Adrenal gland (tissue), 9 donors: ENCODE measurements at regions not wholly inside any gene's neighbourhood (a gene's known extent, or its start where the extent isn't known, plus 50 kb on each side); places are given as distances from the start of the nearest gene placed in this dataset.

ENCODE experiments used
- DNase-seq, 7 donors: peaks; one replicate each; pipeline ENCODE4 v3.0.0-alpha.2; 2019 to 2020
- H3K27ac ChIP-seq, 5 donors: fragments of 200-600 bp; sonication (generic) in 4 of 5; 1 replicate in 3 of 5; 2 replicates in 2 of 5; pipeline versions ENCODE4 v1.5.1 to v1.8.0; 2016 to 2020; ENCODE audit warnings: mild to moderate bottlenecking in 1 of 5
- H3K27me3 ChIP-seq: fragments of 200-600 bp; 2 replicates; pipeline ENCODE4 v1.8.0; 2021
- H3K36me3 ChIP-seq, 2 donors: fragments of 200-600 bp; replicated peaks in 1 of 2; 1 replicate in 1 of 2; 2 replicates in 1 of 2; pipeline versions ENCODE4 v1.5.1 to v1.8.0; 2018 to 2022
- H3K4me1 ChIP-seq, 2 donors: fragments of 200-600 bp; replicated peaks in 1 of 2; 1 replicate in 1 of 2; 2 replicates in 1 of 2; pipeline versions ENCODE4 v1.5.1 to v1.8.0; 2018 to 2021
- H3K4me3 ChIP-seq, 4 donors: fragments of 200-600 bp; sonication (generic) in 3 of 4; one replicate each; pipeline ENCODE4 v1.5.1; 2016 to 2018
- H3K9me3 ChIP-seq, 3 donors: fragments of 200-600 bp; sonication (generic) in 1 of 3; replicated peaks in 1 of 3; 1 replicate in 2 of 3; 2 replicates in 1 of 3; pipeline versions ENCODE4 v1.5.1 to v1.8.0; 2016 to 2021
- POLR2A ChIP-seq, 2 donors: fragments of 450-650 bp; IDR thresholded peaks; one replicate each; pipeline ENCODE4 v1.6.1; 2017; ENCODE audit warnings: antibody characterized with exemption in 2 of 2, mild to moderate bottlenecking in 2 of 2, moderate library complexity in 1 of 2
- whole genome bisulfite sequencing, 4 donors: extraction: QIAGEN DNeasy Blood & Tissue Kit in 2 of 4; methylation state at CpG; one replicate each; pipeline versions ENCODE4 v1.1.5 to v1.1.7; 2013 to 2017; 5-methylcytosine and 5-hydroxymethylcytosine counted together
- intact Hi-C, 2 donors: fragments of 100-400 bp; cut with DNase I; formaldehyde crosslinking; loops; one replicate each; pipeline versions ENCODE4 v1.14.1 to v1.15.0; 2022 to 2023
- TF ChIP-seq, protein P1 (sequence below), 6 experiments: fragments of 450-650 bp in 4 of 6; fragments of 200-600 bp in 2 of 6; sonication (generic) in 1 of 6; IDR thresholded peaks; 1 replicate in 5 of 6; 2 replicates in 1 of 6; pipeline versions ENCODE4 v1.5.1 to v1.8.0; 2016 to 2021; ENCODE audit warnings: antibody characterized with exemption in 6 of 6, mild to moderate bottlenecking in 2 of 6, moderate library complexity in 1 of 6
- donor health status: healthy with polysubstance abuse.
- donor health status: Bipolar disorder and iron deficiency.
- donor health status: DM: yes; HTN: yes; CAD: no.
- donor health status: DM: no; HTN: no; CAD: no.
- donor health status: DM: no; HTN: no; CAD: no.

DNA sequence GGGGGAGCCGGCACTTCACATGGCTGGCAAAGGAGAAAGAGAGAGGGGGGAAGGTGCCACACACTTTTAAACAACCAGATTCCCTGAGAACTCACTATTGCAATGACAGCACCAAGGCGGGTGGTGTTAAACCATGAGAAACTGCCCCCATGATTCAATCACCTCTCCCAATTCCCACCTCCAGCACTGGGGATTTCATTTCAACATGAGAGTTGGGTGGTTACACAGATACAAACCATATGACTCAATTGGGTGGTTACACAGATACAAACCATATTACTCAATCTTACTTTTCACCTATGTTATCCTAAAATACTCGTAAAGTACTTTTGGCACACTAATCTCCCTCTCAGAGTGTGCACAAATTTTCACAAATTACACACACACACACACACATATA lies 1097.5 kb upstream of the TMPRSS15 start:
- H3K27me3 ChIP-seq = no peaks in the 10 kb centered on the region
- no peak overlapping the region for H3K4me3 ChIP-seq
- DNase-seq = no peak
- H3K4me1 ChIP-seq = no peaks in the 10 kb centered on the region
- WGBS, 4 donors = 77 to 95% (median 86%) methylated on average over 3 of the region's 3 CpGs
- intact Hi-C loops = no loop called here
- H3K36me3 ChIP-seq = no peaks in the 10 kb centered on the region
- TF ChIP-seq, protein P1, sequence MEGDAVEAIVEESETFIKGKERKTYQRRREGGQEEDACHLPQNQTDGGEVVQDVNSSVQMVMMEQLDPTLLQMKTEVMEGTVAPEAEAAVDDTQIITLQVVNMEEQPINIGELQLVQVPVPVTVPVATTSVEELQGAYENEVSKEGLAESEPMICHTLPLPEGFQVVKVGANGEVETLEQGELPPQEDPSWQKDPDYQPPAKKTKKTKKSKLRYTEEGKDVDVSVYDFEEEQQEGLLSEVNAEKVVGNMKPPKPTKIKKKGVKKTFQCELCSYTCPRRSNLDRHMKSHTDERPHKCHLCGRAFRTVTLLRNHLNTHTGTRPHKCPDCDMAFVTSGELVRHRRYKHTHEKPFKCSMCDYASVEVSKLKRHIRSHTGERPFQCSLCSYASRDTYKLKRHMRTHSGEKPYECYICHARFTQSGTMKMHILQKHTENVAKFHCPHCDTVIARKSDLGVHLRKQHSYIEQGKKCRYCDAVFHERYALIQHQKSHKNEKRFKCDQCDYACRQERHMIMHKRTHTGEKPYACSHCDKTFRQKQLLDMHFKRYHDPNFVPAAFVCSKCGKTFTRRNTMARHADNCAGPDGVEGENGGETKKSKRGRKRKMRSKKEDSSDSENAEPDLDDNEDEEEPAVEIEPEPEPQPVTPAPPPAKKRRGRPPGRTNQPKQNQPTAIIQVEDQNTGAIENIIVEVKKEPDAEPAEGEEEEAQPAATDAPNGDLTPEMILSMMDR (IDR thresholded peaks at IDR 0.05) = no peak
- no peak for TF ChIP-seq POLR2A (IDR thresholded peaks at IDR 0.05)
- peaks cover 0 to 2% (median 0%) of the 10 kb centered on the region in 3 donors for H3K9me3 ChIP-seq
- H3K27ac ChIP-seq = no peak overlapping the region

GRCh38 chr21:19507682-19508260 lies 1104.2 kb upstream of the TMPRSS15 start:
- 65 to 75% (median 73%) methylated on average over 3 of the region's 3 CpGs for WGBS, 4 donors
- Histone ChIP-seq H3K9me3 (peaks cover 0 to 7% (median 0%) of the 10 kb centered on the region in 3 donors), H3K27ac (no peak overlapping the region), H3K36me3 (no peaks in the 10 kb centered on the region), H3K27me3 (no peaks in the 10 kb centered on the region), H3K4me3 (no peak overlapping the region), H3K4me1 (no peaks in the 10 kb centered on the region)
- TF ChIP-seq, protein P1 (IDR thresholded peaks at IDR 0.05) = peak in 3 of 6 experiments; percentile 15 to 21 (median 16)
- TF ChIP-seq POLR2A (IDR thresholded peaks at IDR 0.05) = no peak
- no peak for DNase-seq
- intact Hi-C loops = no loop called here

DNA sequence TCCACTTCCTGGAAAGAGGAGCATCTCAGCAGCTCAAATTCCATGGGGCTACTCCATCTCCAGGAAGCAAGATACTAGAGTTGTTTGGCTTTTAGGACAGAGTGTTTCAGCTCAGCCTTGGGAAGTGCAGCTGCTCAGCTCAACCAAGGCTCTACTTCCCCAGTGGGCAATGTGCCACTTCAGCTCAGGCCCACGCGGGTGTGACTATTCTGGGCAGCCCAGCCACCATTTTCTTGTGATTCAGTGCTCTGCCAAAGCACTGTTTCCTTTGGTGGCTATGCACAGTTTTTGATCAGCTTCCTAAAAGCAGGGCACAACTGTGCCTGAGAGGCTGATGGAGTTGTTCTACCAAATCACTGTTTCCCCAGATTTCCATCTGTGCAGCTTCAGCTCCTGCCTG lies 1104.9 kb upstream of the TMPRSS15 start:
- Histone ChIP-seq H3K27me3 (no peaks in the 10 kb centered on the region), H3K4me1 (no peaks in the 10 kb centered on the region), H3K9me3 (peaks cover 0 to 7% (median 0%) of the 10 kb centered on the region in 3 donors), H3K27ac (no peak overlapping the region), H3K36me3 (no peaks in the 10 kb centered on the region), H3K4me3 (no peak overlapping the region)
- 47 to 80% (median 61%) methylated on average over 2 of the region's 2 CpGs for WGBS, 4 donors
- intact Hi-C loops = no loop called here
- DNase-seq = no peak
- TF ChIP-seq, protein P1 (IDR thresholded peaks at IDR 0.05) = no peak
- no peak for TF ChIP-seq POLR2A (IDR thresholded peaks at IDR 0.05)

DNA sequence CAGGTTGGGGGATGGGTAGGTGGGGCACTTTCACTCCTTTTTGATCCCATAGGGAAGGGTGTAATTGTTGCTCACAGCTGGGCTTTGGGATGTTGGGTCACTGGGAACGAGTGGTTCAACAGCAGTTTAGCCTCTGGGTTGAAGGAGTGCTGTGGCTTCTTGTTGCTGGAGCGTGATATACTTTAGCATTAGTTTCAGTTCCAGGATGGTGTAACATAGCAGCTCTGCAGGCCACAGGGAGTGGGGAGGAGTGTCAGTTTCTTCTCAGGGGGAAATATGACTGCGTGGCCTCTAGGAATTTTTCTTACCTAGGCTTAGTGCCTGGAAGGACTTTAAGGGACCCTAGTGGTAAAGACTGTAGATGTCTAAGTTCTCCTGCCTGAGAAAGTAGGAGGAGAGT lies 1105.3 kb upstream of the TMPRSS15 start:
- WGBS, 4 donors = 73 to 90% (median 82%) methylated on average over 3 of the region's 3 CpGs
- no peak overlapping the region for H3K27ac ChIP-seq
- no peak for DNase-seq
- intact Hi-C loops = no loop called here
- H3K4me1 ChIP-seq = no peaks in the 10 kb centered on the region
- H3K36me3 ChIP-seq = no peaks in the 10 kb centered on the region
- peaks cover 0 to 7% (median 0%) of the 10 kb centered on the region in 3 donors for H3K9me3 ChIP-seq
- TF ChIP-seq, protein P1 (IDR thresholded peaks at IDR 0.05) = no peak
- no peak for TF ChIP-seq POLR2A (IDR thresholded peaks at IDR 0.05)
- no peaks in the 10 kb centered on the region for H3K27me3 ChIP-seq
- H3K4me3 ChIP-seq = no peak overlapping the region
